ENCODE measurements at regions not wholly inside any gene's neighbourhood (a gene's known extent, or its start where the extent isn't known, plus 50 kb on each side); places are given as distances from the start of the nearest gene placed in this dataset.
"Not testable (repeated sequence)": the region's sequence is repeated elsewhere in the genome, so short reads cannot be mapped to it uniquely, and the experiment has no call there.

DNA sequence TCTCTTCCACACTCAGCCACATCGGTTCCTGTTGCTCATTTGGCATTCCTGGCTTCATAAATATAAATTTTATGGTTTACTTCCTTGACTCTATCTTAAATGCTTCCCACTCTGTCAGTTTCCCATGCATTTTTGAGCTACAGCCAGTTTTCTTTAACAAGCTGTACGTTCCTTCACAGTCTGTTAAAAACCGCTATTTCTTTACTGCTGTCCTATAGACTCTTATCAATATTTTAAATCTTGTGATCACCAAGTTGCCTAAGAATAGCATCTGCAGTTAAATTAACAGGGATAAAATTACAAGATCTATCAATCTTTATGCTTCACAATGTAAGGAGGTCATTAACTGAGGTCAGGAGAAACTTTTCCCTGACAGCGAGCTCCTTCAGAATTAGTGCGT is 103.1 kb upstream of the RHOBTB1 start:
- intact Hi-C loops (cut with DNase I, micrococcal nuclease) = no loop called here
- ATAC-seq (ENCODE audit: poor library complexity) = no peak
- Mint-ChIP-seq H3K36me3 (ENCODE audit: low read depth) (no peaks in the 10 kb centered on the region), H3K27me3 (no peaks in the 10 kb centered on the region), H3K4me1 (ENCODE audit: low read depth) (no peaks in the 10 kb centered on the region), H3K9me3 (no peaks in the 10 kb centered on the region), H3K4me3 (no peak overlapping the region), H3K27ac (no peak overlapping the region)
- CTCF ChIA-PET = no interaction called here
- Histone ChIP-seq H3K9me3 (ENCODE audit: control insufficient read depth in 1 of 2, insufficient read depth in 1 of 2, low read length in 2 of 2) (no peaks in the 10 kb centered on the region), H3K36me3 (ENCODE audit: insufficient read depth, low read length) (no peaks in the 10 kb centered on the region), H3K4me3 (ENCODE audit: low read length) (no peak overlapping the region), H3K27me3 (ENCODE audit: control insufficient read depth in 1 of 2, insufficient read depth in 2 of 2, low read length in 2 of 2) (no peaks in the 10 kb centered on the region), H3K4me1 (ENCODE audit: insufficient read depth, low read length) (no peaks in the 10 kb centered on the region), H3K27ac (ENCODE audit: low read depth in 1 of 2, low read length in 2 of 2) (no peak overlapping the region)
- POLR2A ChIA-PET = no interaction called here
- no peak for TF ChIP-seq CTCF (IDR thresholded peaks at IDR 0.05)
- no peak for DNase-seq

DNA sequence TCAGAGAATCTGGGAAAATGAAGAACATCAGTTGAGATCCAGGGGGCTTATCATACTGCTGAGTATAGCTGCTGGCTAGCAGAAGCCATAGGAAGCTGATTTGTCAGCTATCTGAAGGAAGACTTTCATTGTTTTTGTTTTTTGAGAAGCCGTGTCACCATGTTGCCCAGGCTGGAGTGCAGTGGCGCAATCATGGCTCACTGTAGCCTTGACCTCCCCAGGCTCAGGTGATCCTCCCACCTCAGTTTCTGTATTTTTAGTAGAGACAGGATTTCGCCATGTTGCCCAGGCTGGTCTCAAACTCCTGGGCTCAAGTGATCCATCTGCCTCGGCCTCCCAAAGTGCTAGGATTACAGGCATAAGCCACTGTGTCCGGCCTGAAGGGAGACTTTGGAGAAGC is 101.5 kb upstream of the RHOBTB1 start:
- H3K27ac Mint-ChIP-seq; ATAC-seq (ENCODE audit: poor library complexity); POLR2A ChIA-PET: not testable (repeated sequence)

DNA sequence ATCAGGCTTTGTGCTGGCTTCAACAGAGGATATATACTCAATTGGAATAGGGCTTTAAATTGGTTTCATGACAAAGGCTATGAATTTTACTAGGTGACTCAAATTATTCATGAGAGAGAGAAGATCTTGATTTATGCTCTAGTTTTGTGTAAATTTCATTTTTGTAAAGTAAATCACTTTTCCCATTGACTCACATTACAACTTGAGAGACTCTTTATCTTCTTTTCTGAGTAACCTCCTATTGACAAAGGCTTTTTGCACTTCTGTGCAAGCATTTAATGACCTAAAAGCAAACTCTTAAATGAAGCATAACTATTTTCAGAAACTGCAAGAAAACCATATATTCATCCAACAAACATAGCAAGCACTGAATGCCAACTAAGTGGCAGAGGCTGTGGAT is 98.5 kb upstream of the RHOBTB1 start:
- Mint-ChIP-seq H3K4me1 (ENCODE audit: low read depth) (no peaks in the 10 kb centered on the region), H3K9me3 (no peaks in the 10 kb centered on the region), H3K27me3 (no peaks in the 10 kb centered on the region), H3K4me3 (no peak overlapping the region), H3K27ac (no peak overlapping the region), H3K36me3 (ENCODE audit: low read depth) (no peaks in the 10 kb centered on the region)
- intact Hi-C loops (cut with DNase I, micrococcal nuclease) = no loop called here
- POLR2A ChIA-PET = no interaction called here
- Histone ChIP-seq H3K27ac (ENCODE audit: low read depth in 1 of 2, low read length in 2 of 2) (no peak overlapping the region), H3K36me3 (ENCODE audit: insufficient read depth, low read length) (no peaks in the 10 kb centered on the region), H3K27me3 (ENCODE audit: control insufficient read depth in 1 of 2, insufficient read depth in 2 of 2, low read length in 2 of 2) (no peaks in the 10 kb centered on the region), H3K4me1 (ENCODE audit: insufficient read depth, low read length) (no peaks in the 10 kb centered on the region), H3K4me3 (ENCODE audit: low read length) (no peak overlapping the region), H3K9me3 (ENCODE audit: control insufficient read depth in 1 of 2, insufficient read depth in 1 of 2, low read length in 2 of 2) (peaks cover 0 to 7% of the 10 kb centered on the region in 2 experiments)
- CTCF ChIA-PET = no interaction called here
- ATAC-seq (ENCODE audit: poor library complexity) = no peak
- TF ChIP-seq CTCF (IDR thresholded peaks at IDR 0.05) = no peak
- DNase-seq = no peak

More for the DNA sequence above, 101.5 kb upstream of the RHOBTB1 start:
- H3K4me3 ChIP-seq (ENCODE audit: low read length); CTCF ChIA-PET; H3K9me3 Mint-ChIP-seq; H3K27me3 ChIP-seq (ENCODE audit: control insufficient read depth in 1 of 2, insufficient read depth in 2 of 2, low read length in 2 of 2); H3K27me3 Mint-ChIP-seq; H3K9me3 ChIP-seq (ENCODE audit: control insufficient read depth in 1 of 2, insufficient read depth in 1 of 2, low read length in 2 of 2); H3K4me1 Mint-ChIP-seq (ENCODE audit: low read depth); H3K27ac ChIP-seq (ENCODE audit: low read depth in 1 of 2, low read length in 2 of 2); H3K36me3 ChIP-seq (ENCODE audit: insufficient read depth, low read length); intact Hi-C loops (cut with DNase I, micrococcal nuclease); H3K4me3 Mint-ChIP-seq; DNase-seq; H3K4me1 ChIP-seq (ENCODE audit: insufficient read depth, low read length); H3K36me3 Mint-ChIP-seq (ENCODE audit: low read depth): not testable (repeated sequence)

- Histone ChIP-seq H3K9me3 (ENCODE audit: control insufficient read depth in 1 of 2, insufficient read depth in 1 of 2, low read length in 2 of 2) (peaks cover 0 to 7% of the 10 kb centered on the region in 2 experiments), H3K27me3 (ENCODE audit: control insufficient read depth in 1 of 2, insufficient read depth in 2 of 2, low read length in 2 of 2) (no peaks in the 10 kb centered on the region), H3K4me1 (ENCODE audit: insufficient read depth, low read length) (no peaks in the 10 kb centered on the region), H3K27ac (ENCODE audit: low read depth in 1 of 2, low read length in 2 of 2) (no peak overlapping the region), H3K4me3 (ENCODE audit: low read length) (no peak overlapping the region), H3K36me3 (ENCODE audit: insufficient read depth, low read length) (no peaks in the 10 kb centered on the region)
- no peak for TF ChIP-seq CTCF (IDR thresholded peaks at IDR 0.05)
- intact Hi-C loops (cut with DNase I, micrococcal nuclease) = no loop called here
- H3K36me3 Mint-ChIP-seq (ENCODE audit: low read depth) = no peaks in the 10 kb centered on the region
- H3K9me3 Mint-ChIP-seq = no peaks in the 10 kb centered on the region
- DNase-seq = peak in 1 of 14 experiments; percentile 4
- CTCF ChIA-PET = no interaction called here
- H3K4me3 Mint-ChIP-seq = no peak overlapping the region
- no peak for ATAC-seq (ENCODE audit: poor library complexity)
- no peaks in the 10 kb centered on the region for H3K4me1 Mint-ChIP-seq (ENCODE audit: low read depth)
- POLR2A ChIA-PET = no interaction called here
- H3K27ac Mint-ChIP-seq = no peak overlapping the region
- H3K27me3 Mint-ChIP-seq = no peaks in the 10 kb centered on the region
Observed at GRCh38 chr10:61040399-61041016, 96.5 kb upstream of the RHOBTB1 start.

All from CD4-positive, alpha-beta T cell (primary cell).